HCT116 (cell line): ENCODE measurements at regions not wholly inside any gene's neighbourhood (a gene's known extent, or its start where the extent isn't known, plus 50 kb on each side); places are given as distances from the start of the nearest gene placed in this dataset.

ENCODE experiments used
- ATAC-seq: fragments of 200-7000 bp; cut with Tn5 transposase; 2 replicates; pipeline ENCODE4 v1.9.1; 2020; ENCODE audit warnings: mild to moderate bottlenecking, moderate library complexity
- BruUV-seq: library from RNA; stranded (reverse); fragments of 400-500 nt; replicated peaks from 2 replicates; lab custom pipeline; 2021; lab: Mats Ljungman, UMichigan
- CTCF ChIA-PET: fragments of 300-600 bp; sonication (Branson Sonifier 250); formaldehyde crosslinking; loops from one replicate; lab custom pipeline; 2021; ENCODE audit warnings: antibody characterized with exemption; lab: Charles Lee
- POLR2A ChIA-PET: fragments of 300-600, 350-600 bp; sonication (Branson Sonifier 250); formaldehyde crosslinking; loops from one replicate; lab custom pipeline; 2021; ENCODE audit warnings: antibody characterized with exemption; lab: Charles Lee
- RAD21 ChIA-PET, 2 experiments: fragments of 300-600 bp; sonication (Branson Sonifier 250); formaldehyde crosslinking; loops; one replicate each; lab custom pipeline; 2023; ENCODE audit warnings: low total read pairs in 2 of 2; ENCODE audit not compliant: uncharacterized antibody in 2 of 2, unreplicated experiment in 2 of 2, low non-redundant PET in 1 of 2; lab: Charles Lee
- DNase-seq: peaks from one replicate; pipeline ENCODE4 v3.0.0-alpha.2; 2010; ENCODE audit warnings: low read depth, low spot score
- H2AFZ ChIP-seq: fragments of 200-600 bp; shearing (Covaris generic), sonication (generic); 2 replicates; pipeline ENCODE4 v1.6.1; 2017; ENCODE audit warnings: low read depth, mixed run types, mixed read lengths, antibody characterized with exemption, low read length; ENCODE audit not compliant: poor library complexity, severe bottlenecking
- H3K27ac ChIP-seq: 2 replicates; pipeline ENCODE4 v1.5.1; 2012; ENCODE audit warnings: low read depth, low read length
- H3K27me3 ChIP-seq: fragments of 200-600 bp; sonication (generic); 2 replicates; pipeline ENCODE4 v1.6.1; 2016; ENCODE audit warnings: mixed run types, low read length, mixed read lengths; ENCODE audit not compliant: insufficient read depth
- H3K36me3 ChIP-seq, 2 experiments: fragments of 200-500 bp in 1 of 2; fragments of 200-600 bp in 1 of 2; sonication (Bioruptor generic) in 1 of 2; sonication (generic) in 1 of 2; 2 replicates each; pipeline versions ENCODE4 v1.5.1 to v1.6.1; 2014 to 2016; ENCODE audit warnings: low read length in 2 of 2, inconsistent platforms in 1 of 2, mixed read lengths in 1 of 2, mixed run types in 1 of 2; ENCODE audit not compliant: insufficient read depth in 2 of 2, control insufficient read depth in 1 of 2
- H3K4me1 ChIP-seq, 2 experiments: fragments of 200-600 bp in 1 of 2; sonication (generic) in 1 of 2; 2 replicates each; pipeline versions ENCODE4 v1.5.1 to v1.6.1; 2012 to 2017; ENCODE audit warnings: low read length in 2 of 2, inconsistent platforms in 1 of 2, mild to moderate bottlenecking in 1 of 2, mixed read lengths in 1 of 2, mixed run types in 1 of 2, moderate library complexity in 1 of 2; ENCODE audit not compliant: insufficient read depth in 2 of 2, control insufficient read depth in 1 of 2
- H3K4me2 ChIP-seq: fragments of 200-600 bp; sonication (generic); 2 replicates; pipeline ENCODE4 v1.6.1; 2017; ENCODE audit warnings: mixed run types, low read length, mixed read lengths
- H3K4me3 ChIP-seq, 2 experiments: fragments of 200-600 bp in 1 of 2; sonication (generic) in 1 of 2; replicated peaks in 1 of 2; 2 replicates each; pipeline ENCODE4 v1.5.1; 2011 to 2016; ENCODE audit warnings: low read length in 2 of 2, control low read depth in 1 of 2, low read depth in 1 of 2, mild to moderate bottlenecking in 1 of 2, mixed read lengths in 1 of 2, mixed run types in 1 of 2
- H3K79me2 ChIP-seq: fragments of 200-600 bp; sonication (generic); 2 replicates; pipeline ENCODE4 v1.6.1; 2017; ENCODE audit warnings: mild to moderate bottlenecking, mixed run types, low read length, moderate library complexity, mixed read lengths; ENCODE audit not compliant: insufficient read depth
- H3K9ac ChIP-seq: fragments of 200-600 bp; sonication (generic); 2 replicates; pipeline ENCODE4 v1.6.1; 2016; ENCODE audit warnings: low read length, mixed read lengths
- H3K9me2 ChIP-seq: fragments of 200-600 bp; sonication (generic), shearing (Covaris generic); 2 replicates; pipeline ENCODE4 v1.6.1; 2017; ENCODE audit warnings: mixed run types, mild to moderate bottlenecking, moderate library complexity; ENCODE audit not compliant: insufficient read depth
- H3K9me3 ChIP-seq, 2 experiments: fragments of 200-500 bp in 1 of 2; fragments of 200-600 bp in 1 of 2; sonication (Bioruptor generic) in 1 of 2; sonication (generic) in 1 of 2; 2 replicates each; pipeline ENCODE4 v1.6.1; 2014 to 2017; ENCODE audit warnings: low read length in 2 of 2, mixed read lengths in 2 of 2, inconsistent platforms in 1 of 2, low read depth in 1 of 2, mild to moderate bottlenecking in 1 of 2, mixed run types in 1 of 2, moderate library complexity in 1 of 2; ENCODE audit not compliant: control insufficient read depth in 1 of 2, insufficient read depth in 1 of 2
- H4K20me1 ChIP-seq: fragments of 200-600 bp; sonication (generic), shearing (Covaris generic); 2 replicates; pipeline ENCODE4 v1.6.1; 2017; ENCODE audit warnings: mixed run types, mild to moderate bottlenecking, moderate library complexity; ENCODE audit not compliant: insufficient read depth
- CBX3 ChIP-seq: IDR thresholded peaks from 2 replicates; pipeline ENCODE4 v1.6.1; 2012; ENCODE audit warnings: low read depth
- CEBPB ChIP-seq: IDR thresholded peaks from 2 replicates; pipeline ENCODE4 v1.6.1; 2012; ENCODE audit warnings: low read depth
- CTCF ChIP-seq, 3 experiments: fragments of 200-600 bp in 1 of 3; sonication (generic) in 1 of 3; IDR thresholded peaks in 2 of 3; conservative IDR thresholded peaks in 1 of 3; 2 replicates each; pipeline ENCODE4 v1.5.1; 2012 to 2017; ENCODE audit warnings: low read depth in 2 of 3, low read length in 2 of 3, antibody characterized with exemption in 1 of 3, borderline replicate concordance in 1 of 3, control low read depth in 1 of 3, mild to moderate bottlenecking in 1 of 3, mixed read lengths in 1 of 3, mixed run types in 1 of 3, moderate library complexity in 1 of 3; ENCODE audit not compliant: insufficient read depth in 1 of 3
- EGR1 ChIP-seq: IDR thresholded peaks from 2 replicates; pipeline ENCODE4 v1.6.1; 2012; ENCODE audit warnings: low read depth
- ELF1 ChIP-seq: IDR thresholded peaks from 2 replicates; pipeline ENCODE4 v1.6.1; 2012; ENCODE audit warnings: low read depth, borderline replicate concordance
- EZH2phosphoT487 ChIP-seq: fragments of 200-600 bp; IDR thresholded peaks from 2 replicates; pipeline ENCODE4 v1.6.1; 2018; ENCODE audit warnings: antibody characterized with exemption, borderline replicate concordance
- FOSL1 ChIP-seq: IDR thresholded peaks from 2 replicates; pipeline ENCODE4 v1.6.1; 2012; ENCODE audit warnings: low read depth
- JUND ChIP-seq: IDR thresholded peaks from 2 replicates; pipeline ENCODE4 v1.6.1; 2012
- POLR2A ChIP-seq: IDR thresholded peaks from 2 replicates; pipeline ENCODE4 v1.7.0; 2011; ENCODE audit warnings: borderline replicate concordance; ENCODE audit not compliant: insufficient read depth, insufficient read length; ENCODE audit errors: extremely low read depth
- POLR2AphosphoS5 ChIP-seq: IDR thresholded peaks from 2 replicates; pipeline ENCODE4 v1.6.1; 2011; ENCODE audit warnings: mild to moderate bottlenecking, low read depth, low read length, moderate library complexity
- ZNF274 ChIP-seq: fragments of 200-500 bp; sonication (Bioruptor generic); IDR thresholded peaks from 2 replicates; pipeline ENCODE4 v1.6.1; 2014; ENCODE audit warnings: mild to moderate bottlenecking, low read depth, low read length, inconsistent platforms
- intact Hi-C: fragments of 100-400 bp; cut with micrococcal nuclease; formaldehyde crosslinking; loops from 2 replicates; pipeline ENCODE4 v1.10.0; 2022
- TF ChIP-seq, protein P1 (sequence below): IDR thresholded peaks from 2 replicates; pipeline ENCODE4 v1.6.1; 2012; ENCODE audit warnings: low read depth
- TF ChIP-seq, protein P2 (sequence below): IDR thresholded peaks from 2 replicates; pipeline ENCODE4 v1.6.1; 2012
- TF ChIP-seq, protein P3 (sequence below): IDR thresholded peaks from 2 replicates; pipeline ENCODE4 v1.6.1; 2012

DNA sequence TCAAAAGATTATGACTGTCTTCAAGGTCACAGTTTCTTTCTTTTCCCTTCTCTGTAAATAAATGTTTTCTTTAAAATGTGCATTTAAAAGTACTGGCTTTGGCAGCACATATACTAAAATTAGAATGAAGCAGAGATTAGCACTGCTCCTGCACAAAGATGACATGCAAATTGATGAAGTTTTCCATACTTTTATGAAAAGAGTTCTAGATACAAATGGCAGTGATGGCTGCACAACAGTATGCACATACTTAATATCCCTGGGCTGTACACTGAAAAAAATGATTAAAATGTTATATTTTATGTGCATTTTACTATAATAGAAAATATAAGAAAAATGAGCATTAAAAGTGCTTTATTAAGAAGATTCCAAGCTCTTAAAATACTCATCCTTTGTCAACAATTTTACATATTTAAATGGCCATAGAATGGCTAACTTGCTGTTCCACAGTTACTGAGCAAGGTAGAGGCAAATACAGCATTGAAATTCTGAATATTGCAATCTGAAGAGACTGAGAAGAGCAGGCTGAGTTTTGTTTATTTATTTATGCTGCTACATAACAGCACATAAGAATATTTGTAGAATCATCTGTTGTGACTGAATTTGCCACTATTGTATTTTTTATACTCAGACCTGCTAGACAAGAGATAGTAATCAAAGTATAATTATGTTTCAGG is 117.8 kb downstream of the GPR37 start:
- ChIA-PET CTCF (no interaction called here), RAD21 (no interaction called here)

More for the DNA sequence above, 117.8 kb downstream of the GPR37 start:
- Histone ChIP-seq H3K4me1 (no peaks in the 10 kb centered on the region), H3K9me3 (no peaks in the 10 kb centered on the region), H3K27ac (no peak overlapping the region), H3K27me3 (no peaks in the 10 kb centered on the region), H3K9me2 (no peaks in the 10 kb centered on the region), H3K9ac (no peak overlapping the region), H4K20me1 (no peaks in the 10 kb centered on the region), H3K79me2 (no peaks in the 10 kb centered on the region), H3K4me3 (no peak overlapping the region), H2AFZ (no peak overlapping the region), H3K36me3 (no peaks in the 10 kb centered on the region), H3K4me2 (no peak overlapping the region)
- intact Hi-C loops = no loop called here
- ATAC-seq = no peak
- no peak for DNase-seq
- TF ChIP-seq POLR2AphosphoS5 (no peak), CEBPB (no peak), JUND (no peak), POLR2A (no peak), ZNF274 (no peak), CBX3 (no peak), EGR1 (no peak), FOSL1 (no peak), ELF1 (no peak), EZH2phosphoT487 (no peak), CTCF (IDR thresholded peaks at IDR 0.05 in 2 of 3, conservative IDR thresholded peaks at IDR 0.05 in 1 of 3; ENCODE audit: borderline replicate concordance in 1 of 3, insufficient read depth in 1 of 3, low read depth in 2 of 3, low read length in 2 of 3) (no peak)
- TF ChIP-seq, protein P1, sequence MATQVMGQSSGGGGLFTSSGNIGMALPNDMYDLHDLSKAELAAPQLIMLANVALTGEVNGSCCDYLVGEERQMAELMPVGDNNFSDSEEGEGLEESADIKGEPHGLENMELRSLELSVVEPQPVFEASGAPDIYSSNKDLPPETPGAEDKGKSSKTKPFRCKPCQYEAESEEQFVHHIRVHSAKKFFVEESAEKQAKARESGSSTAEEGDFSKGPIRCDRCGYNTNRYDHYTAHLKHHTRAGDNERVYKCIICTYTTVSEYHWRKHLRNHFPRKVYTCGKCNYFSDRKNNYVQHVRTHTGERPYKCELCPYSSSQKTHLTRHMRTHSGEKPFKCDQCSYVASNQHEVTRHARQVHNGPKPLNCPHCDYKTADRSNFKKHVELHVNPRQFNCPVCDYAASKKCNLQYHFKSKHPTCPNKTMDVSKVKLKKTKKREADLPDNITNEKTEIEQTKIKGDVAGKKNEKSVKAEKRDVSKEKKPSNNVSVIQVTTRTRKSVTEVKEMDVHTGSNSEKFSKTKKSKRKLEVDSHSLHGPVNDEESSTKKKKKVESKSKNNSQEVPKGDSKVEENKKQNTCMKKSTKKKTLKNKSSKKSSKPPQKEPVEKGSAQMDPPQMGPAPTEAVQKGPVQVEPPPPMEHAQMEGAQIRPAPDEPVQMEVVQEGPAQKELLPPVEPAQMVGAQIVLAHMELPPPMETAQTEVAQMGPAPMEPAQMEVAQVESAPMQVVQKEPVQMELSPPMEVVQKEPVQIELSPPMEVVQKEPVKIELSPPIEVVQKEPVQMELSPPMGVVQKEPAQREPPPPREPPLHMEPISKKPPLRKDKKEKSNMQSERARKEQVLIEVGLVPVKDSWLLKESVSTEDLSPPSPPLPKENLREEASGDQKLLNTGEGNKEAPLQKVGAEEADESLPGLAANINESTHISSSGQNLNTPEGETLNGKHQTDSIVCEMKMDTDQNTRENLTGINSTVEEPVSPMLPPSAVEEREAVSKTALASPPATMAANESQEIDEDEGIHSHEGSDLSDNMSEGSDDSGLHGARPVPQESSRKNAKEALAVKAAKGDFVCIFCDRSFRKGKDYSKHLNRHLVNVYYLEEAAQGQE = no peak
- TF ChIP-seq, protein P2, sequence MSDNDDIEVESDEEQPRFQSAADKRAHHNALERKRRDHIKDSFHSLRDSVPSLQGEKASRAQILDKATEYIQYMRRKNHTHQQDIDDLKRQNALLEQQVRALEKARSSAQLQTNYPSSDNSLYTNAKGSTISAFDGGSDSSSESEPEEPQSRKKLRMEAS = no peak
- TF ChIP-seq, protein P3, sequence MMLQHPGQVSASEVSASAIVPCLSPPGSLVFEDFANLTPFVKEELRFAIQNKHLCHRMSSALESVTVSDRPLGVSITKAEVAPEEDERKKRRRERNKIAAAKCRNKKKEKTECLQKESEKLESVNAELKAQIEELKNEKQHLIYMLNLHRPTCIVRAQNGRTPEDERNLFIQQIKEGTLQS = no peak
- POLR2A ChIA-PET = no interaction called here
- BruUV-seq = no TSS peak
